ENCODE measurements at regions not wholly inside any gene's neighbourhood (a gene's known extent, or its start where the extent isn't known, plus 50 kb on each side); places are given as distances from the start of the nearest gene placed in this dataset.
"Not testable (repeated sequence)": the region's sequence is repeated elsewhere in the genome, so short reads cannot be mapped to it uniquely, and the experiment has no call there.

- DNase-seq = no peak
- intact Hi-C loops (cut with DNase I) = no loop called here
These were observed 411.9 kb upstream of the ARRDC3 start for GRCh38 chr5:91794856-91795548.

GRCh38 chr5:91794455-91794854 is 411.3 kb upstream of the ARRDC3 start:
- intact Hi-C loops (cut with DNase I) = no loop called here
- no peak for DNase-seq

GRCh38 chr5:91787718-91788117 is 404.6 kb upstream of the ARRDC3 start:
- intact Hi-C loops (cut with DNase I) = no loop called here
- DNase-seq = no peak

- intact Hi-C loops (cut with DNase I) = no loop called here
- DNase-seq = no peak
These were observed 394.6 kb upstream of the ARRDC3 start for GRCh38 chr5:91777671-91778070.

GRCh38 chr5:91776249-91776648 is 393.1 kb upstream of the ARRDC3 start:
- intact Hi-C loops (cut with DNase I) = no loop called here
- DNase-seq = no peak

GRCh38 chr5:91770400-91770799 is 387.3 kb upstream of the ARRDC3 start:
- no peak for DNase-seq
- intact Hi-C loops (cut with DNase I) = no loop called here

GRCh38 chr5:91757383-91757782 is 374.3 kb upstream of the ARRDC3 start:
- intact Hi-C loops (cut with DNase I) = not testable (repeated sequence)

GRCh38 chr5:91754990-91755389 is 371.9 kb upstream of the ARRDC3 start:
- DNase-seq = no peak
- intact Hi-C loops (cut with DNase I) = no loop called here

More at GRCh38 chr5:91757383-91757782, 374.3 kb upstream of the ARRDC3 start:
- DNase-seq = not testable (repeated sequence)

GRCh38 chr5:91744470-91744869 is 361.4 kb upstream of the ARRDC3 start:
- DNase-seq; intact Hi-C loops (cut with DNase I): not testable (repeated sequence)

- DNase-seq = no peak
- intact Hi-C loops (cut with DNase I) = no loop called here
These were observed 359.4 kb upstream of the ARRDC3 start for GRCh38 chr5:91742550-91742949.

GRCh38 chr5:91741764-91742505 is 358.8 kb upstream of the ARRDC3 start:
- intact Hi-C loops (cut with DNase I) = no loop called here
- no peak for DNase-seq

- no peak for DNase-seq
- intact Hi-C loops (cut with DNase I) = no loop called here
These were observed 346.9 kb upstream of the ARRDC3 start for GRCh38 chr5:91730026-91730425.

GRCh38 chr5:91727463-91727862 is 344.3 kb upstream of the ARRDC3 start:
- DNase-seq = no peak
- intact Hi-C loops (cut with DNase I) = no loop called here

- intact Hi-C loops (cut with DNase I) = no loop called here
- DNase-seq = no peak
These were observed 339.8 kb upstream of the ARRDC3 start for GRCh38 chr5:91722736-91723467.

- DNase-seq = no peak
- intact Hi-C loops (cut with DNase I) = no loop called here
These were observed 329.6 kb upstream of the ARRDC3 start for GRCh38 chr5:91712718-91713117.

- intact Hi-C loops (cut with DNase I) = no loop called here
- no peak for DNase-seq
These were observed 324.4 kb upstream of the ARRDC3 start for GRCh38 chr5:91707521-91707841.

GRCh38 chr5:91706785-91707520 is 323.8 kb upstream of the ARRDC3 start:
- intact Hi-C loops (cut with DNase I) = no loop called here
- DNase-seq = no peak

GRCh38 chr5:91703128-91703527 is 320.0 kb upstream of the ARRDC3 start:
- no peak for DNase-seq
- intact Hi-C loops (cut with DNase I) = no loop called here

GRCh38 chr5:91699429-91699828 is 316.3 kb upstream of the ARRDC3 start:
- DNase-seq = no peak
- intact Hi-C loops (cut with DNase I) = no loop called here

- no peak for DNase-seq
These were observed 308.5 kb upstream of the ARRDC3 start for GRCh38 chr5:91691592-91691991.

More at GRCh38 chr5:91691592-91691991, 308.5 kb upstream of the ARRDC3 start:
- intact Hi-C loops (cut with DNase I) = no loop called here
